Muscle of back (tissue), 3 donors: ENCODE measurements at regions not wholly inside any gene's neighbourhood (a gene's known extent, or its start where the extent isn't known, plus 50 kb on each side); places are given as distances from the start of the nearest gene placed in this dataset.

Experiments
- DNase-seq, 3 donors: peaks; one replicate each; pipeline versions ENCODE4 v3.0.0 to v3.0.0-alpha.2; 2013

GRCh38 chr5:4703931-4704458, 436.1 kb upstream of the ADAMTS16 start:
- DNase-seq, result peak in 2 of 3 donors; percentile 7 to 44

GRCh38 chr5:4704951-4705350, 435.2 kb upstream of the ADAMTS16 start:
- no peak for DNase-seq

GRCh38 chr5:4716781-4717180, 423.3 kb upstream of the ADAMTS16 start:
- DNase-seq, result no peak

GRCh38 chr5:4717446-4717845, 422.7 kb upstream of the ADAMTS16 start:
- no peak for DNase-seq

GRCh38 chr5:4720831-4721230, 419.3 kb upstream of the ADAMTS16 start:
- peak in 1 of 3 donors; percentile 29 for DNase-seq

- DNase-seq, result no peak
Observed at GRCh38 chr5:4722886-4723285, 417.2 kb upstream of the ADAMTS16 start.

- DNase-seq, result no peak
Observed at GRCh38 chr5:4725594-4725993, 414.5 kb upstream of the ADAMTS16 start.

- DNase-seq, result no peak
Observed at GRCh38 chr5:4730279-4730678, 409.9 kb upstream of the ADAMTS16 start.

- DNase-seq, result no peak
Observed at GRCh38 chr5:4734348-4734747, 405.8 kb upstream of the ADAMTS16 start.

GRCh38 chr5:4735261-4735660, 404.9 kb upstream of the ADAMTS16 start:
- DNase-seq, result no peak

GRCh38 chr5:4737868-4738267, 402.3 kb upstream of the ADAMTS16 start:
- DNase-seq, result no peak

- DNase-seq, result no peak
Observed at GRCh38 chr5:4738298-4738697, 401.8 kb upstream of the ADAMTS16 start.

GRCh38 chr5:4740156-4740555, 400.0 kb upstream of the ADAMTS16 start:
- DNase-seq, result no peak

- no peak for DNase-seq
Observed at GRCh38 chr5:4758550-4758949, 381.6 kb upstream of the ADAMTS16 start.

GRCh38 chr5:4758996-4759395, 381.1 kb upstream of the ADAMTS16 start:
- DNase-seq, result peak in 1 of 3 donors; percentile 9

GRCh38 chr5:4762316-4762715, 377.8 kb upstream of the ADAMTS16 start:
- DNase-seq, result no peak

GRCh38 chr5:4765411-4765810, 374.7 kb upstream of the ADAMTS16 start:
- no peak for DNase-seq

- DNase-seq, result no peak
Observed at GRCh38 chr5:4766101-4766500, 374.0 kb upstream of the ADAMTS16 start.

- DNase-seq, result peak in 1 of 3 donors; percentile 22
Observed at GRCh38 chr5:4772591-4772990, 367.5 kb upstream of the ADAMTS16 start.

GRCh38 chr5:4773827-4774317, 366.3 kb upstream of the ADAMTS16 start:
- DNase-seq, result no peak

- no peak for DNase-seq
Observed at GRCh38 chr5:4777435-4777834, 362.7 kb upstream of the ADAMTS16 start.

- no peak for DNase-seq
Observed at GRCh38 chr5:4780633-4781032, 359.5 kb upstream of the ADAMTS16 start.

GRCh38 chr5:4781299-4781698, 358.8 kb upstream of the ADAMTS16 start:
- DNase-seq, result no peak

- no peak for DNase-seq
Observed at GRCh38 chr5:4785971-4786370, 354.2 kb upstream of the ADAMTS16 start.
